ENCODE measurements at regions not wholly inside any gene's neighbourhood (a gene's known extent, or its start where the extent isn't known, plus 50 kb on each side); places are given as distances from the start of the nearest gene placed in this dataset.

GRCh38 chr10:78249690-78250089, 216.0 kb downstream of the RPS24 start:
- DNase-seq = no peak

DNA sequence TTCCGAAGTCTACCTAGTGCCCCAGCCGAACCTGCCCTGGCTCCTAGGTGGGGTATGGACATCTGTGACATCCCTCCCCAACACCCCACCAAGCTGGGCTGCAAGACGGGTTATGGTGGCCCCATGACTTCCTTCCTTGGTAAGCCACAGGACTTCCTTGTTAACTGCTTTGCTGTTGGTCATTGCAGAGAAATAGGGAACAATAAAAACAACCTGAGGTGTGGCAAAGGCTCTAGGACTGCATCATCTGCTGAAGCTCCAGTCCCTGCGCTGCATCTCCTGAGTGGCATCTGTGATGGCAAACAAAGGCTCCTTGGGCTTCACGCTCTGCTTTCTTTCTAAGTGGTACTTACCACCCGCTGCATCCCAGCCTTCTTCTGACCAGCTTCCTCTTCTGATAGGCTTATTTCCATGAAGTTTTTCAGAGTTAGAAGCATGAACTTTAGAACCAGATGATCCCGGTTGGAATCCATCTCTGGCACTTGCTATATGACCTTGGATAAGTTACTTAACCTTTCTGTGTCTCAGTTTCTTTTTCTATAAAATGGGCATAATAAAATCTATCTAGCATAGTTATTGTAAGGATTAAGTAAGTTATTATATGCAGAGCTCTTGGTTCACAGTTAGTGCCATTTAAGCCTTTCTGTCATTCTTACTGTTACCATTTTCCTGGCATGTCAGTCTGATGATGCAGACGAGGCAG, 216.8 kb downstream of the RPS24 start:
- DNase-seq = no peak

DNA sequence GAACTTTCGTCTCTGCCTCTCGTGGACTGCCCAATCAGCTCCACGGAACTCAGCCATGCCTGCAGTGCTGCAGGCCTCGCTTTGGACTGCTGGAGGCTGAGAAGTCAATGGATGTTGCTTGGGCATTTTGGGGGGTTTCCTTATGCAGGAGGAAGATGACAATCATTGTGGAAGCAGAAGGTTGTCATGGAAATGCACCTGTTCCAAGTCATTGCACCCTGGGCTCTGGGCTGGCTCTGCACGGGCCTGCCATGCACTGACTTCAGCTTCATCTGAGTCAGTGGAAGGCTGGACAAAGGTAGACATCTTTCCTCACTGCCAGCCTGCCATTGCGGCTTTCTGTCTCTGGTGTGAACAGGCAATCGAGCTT, 217.3 kb downstream of the RPS24 start:
- no peak for DNase-seq

GRCh38 chr10:78252286-78252685, 218.6 kb downstream of the RPS24 start:
- DNase-seq = no peak

DNA sequence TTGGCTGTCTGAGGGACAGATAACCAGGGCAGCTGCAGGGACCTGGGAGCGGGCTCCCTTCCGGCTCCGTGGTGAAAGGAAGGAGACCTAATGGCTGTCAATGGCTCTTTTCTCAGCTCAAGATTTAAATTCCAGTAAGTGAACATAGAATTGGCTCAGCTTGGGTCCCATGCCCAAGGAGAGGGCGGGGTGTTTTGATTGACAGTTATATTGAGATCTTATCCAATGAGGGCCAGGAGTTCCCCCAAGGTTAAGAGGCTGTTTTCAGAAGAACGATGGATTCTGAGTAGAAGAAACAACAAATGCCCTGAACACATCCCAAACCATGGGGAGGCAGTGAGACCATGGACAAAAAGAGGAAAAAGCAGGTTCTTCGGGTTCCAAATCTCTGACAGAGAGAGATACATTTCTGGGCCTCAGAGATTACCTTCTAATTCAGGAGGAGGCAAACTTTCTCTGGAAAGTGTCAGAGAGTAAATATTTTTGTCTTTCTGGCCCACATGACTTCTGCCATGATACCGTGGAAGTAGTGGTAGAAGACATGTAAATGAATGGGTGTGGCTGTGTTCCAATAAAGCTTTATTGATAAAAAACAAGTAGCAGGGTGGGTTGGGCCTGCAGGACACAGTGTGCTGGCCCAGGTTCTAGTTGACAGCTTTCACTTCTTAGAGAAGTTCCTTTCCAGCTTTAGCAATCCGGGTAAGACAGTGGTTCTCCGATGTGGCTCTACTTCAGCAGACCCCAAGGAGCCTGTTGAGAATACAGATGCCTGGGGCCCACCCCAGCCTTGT, 219.6 kb downstream of the RPS24 start:
- no peak for DNase-seq

- no peak for DNase-seq
These were observed 220.3 kb downstream of the RPS24 start for GRCh38 chr10:78254013-78254412.

- no peak for DNase-seq
These were observed 221.6 kb downstream of the RPS24 start for GRCh38 chr10:78255214-78255613.

DNA sequence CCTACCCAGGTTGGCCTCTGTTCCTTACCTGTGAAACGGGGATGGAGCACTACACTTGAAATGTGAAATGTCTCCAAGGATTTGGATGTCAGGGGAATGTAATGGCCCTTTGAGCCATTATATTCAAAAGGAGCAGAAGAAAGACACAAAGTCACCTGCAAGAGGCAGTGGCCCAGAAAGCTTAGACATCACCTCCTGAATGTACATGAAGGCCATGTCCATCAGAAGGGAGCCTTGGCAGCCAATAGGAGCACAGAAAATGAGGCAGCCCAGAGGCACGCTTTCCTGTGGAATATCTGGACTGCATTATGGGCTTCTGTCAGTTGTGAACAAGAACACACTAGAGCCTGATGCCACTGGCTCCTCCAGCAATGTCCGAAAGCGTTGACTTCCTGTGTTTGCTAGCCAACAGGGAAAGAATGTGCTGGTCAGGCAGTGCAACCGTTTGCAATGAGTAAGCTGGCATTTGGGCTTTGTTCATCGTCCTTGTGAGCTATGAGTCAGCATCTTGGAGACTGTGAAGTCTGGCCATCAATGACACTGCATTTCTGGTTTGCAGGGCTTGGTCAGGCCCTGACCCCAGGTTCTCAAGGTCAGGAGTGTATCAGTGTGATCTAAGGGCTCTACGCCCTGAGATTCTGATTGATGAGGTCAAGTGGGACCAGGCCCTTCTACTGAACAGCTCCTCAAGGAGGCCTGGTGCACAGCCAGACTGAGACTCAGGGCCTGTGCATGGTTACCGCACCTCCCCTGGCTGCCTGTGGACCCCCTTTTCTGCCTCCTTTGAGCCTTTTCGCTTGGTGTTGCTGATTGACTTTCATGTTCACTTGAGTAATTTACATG, 222.4 kb downstream of the RPS24 start:
- no peak for DNase-seq

- DNase-seq = no peak
These were observed 224.8 kb downstream of the RPS24 start for GRCh38 chr10:78258323-78259030.

- DNase-seq = no peak
These were observed 225.7 kb downstream of the RPS24 start for GRCh38 chr10:78259391-78259790.

GRCh38 chr10:78260141-78260540, 226.5 kb downstream of the RPS24 start:
- no peak for DNase-seq

DNA sequence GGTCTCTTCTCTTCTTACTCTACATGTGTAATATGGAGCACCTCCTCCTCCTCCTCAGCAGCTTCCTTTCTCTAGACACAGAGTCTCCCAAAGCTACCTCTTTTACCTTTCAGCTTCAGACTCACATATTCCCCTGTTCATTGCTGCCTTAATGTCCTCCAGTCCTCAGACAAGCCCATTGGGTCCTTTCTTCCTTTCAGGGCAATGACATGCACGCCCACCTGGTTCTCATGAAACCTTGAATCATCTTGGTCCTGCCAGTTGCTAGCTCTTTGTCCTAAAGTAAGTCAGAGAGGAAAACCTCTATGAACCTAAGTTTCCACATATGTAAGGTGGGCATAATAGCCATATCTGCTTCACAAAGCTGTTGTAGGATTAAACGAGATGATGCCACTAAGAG, 227.0 kb downstream of the RPS24 start:
- no peak for DNase-seq

DNA sequence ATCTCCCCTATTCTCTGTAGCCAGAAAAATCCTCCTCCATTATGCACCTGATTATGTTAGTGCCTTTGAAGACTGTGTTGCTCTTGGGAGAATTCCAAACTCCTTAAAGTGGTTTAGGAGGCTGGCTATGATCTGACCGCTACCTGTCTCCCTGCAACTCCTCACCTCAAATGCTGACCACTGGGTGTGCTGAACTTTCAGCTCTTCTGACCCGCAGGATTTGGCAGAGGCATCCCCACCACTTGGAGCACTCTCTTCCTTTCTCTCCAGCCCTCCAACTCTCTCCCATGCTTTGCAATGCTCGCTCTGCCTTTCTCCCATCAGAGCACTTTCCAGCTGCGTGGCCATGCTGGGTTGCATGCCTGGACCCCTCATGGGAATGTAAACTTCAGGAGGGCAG, 227.6 kb downstream of the RPS24 start:
- no peak for DNase-seq

GRCh38 chr10:78262860-78263259, 229.2 kb downstream of the RPS24 start:
- no peak for DNase-seq

- DNase-seq = peak; percentile 84 to 89
These were observed 229.9 kb downstream of the RPS24 start for GRCh38 chr10:78263521-78263988.

DNA sequence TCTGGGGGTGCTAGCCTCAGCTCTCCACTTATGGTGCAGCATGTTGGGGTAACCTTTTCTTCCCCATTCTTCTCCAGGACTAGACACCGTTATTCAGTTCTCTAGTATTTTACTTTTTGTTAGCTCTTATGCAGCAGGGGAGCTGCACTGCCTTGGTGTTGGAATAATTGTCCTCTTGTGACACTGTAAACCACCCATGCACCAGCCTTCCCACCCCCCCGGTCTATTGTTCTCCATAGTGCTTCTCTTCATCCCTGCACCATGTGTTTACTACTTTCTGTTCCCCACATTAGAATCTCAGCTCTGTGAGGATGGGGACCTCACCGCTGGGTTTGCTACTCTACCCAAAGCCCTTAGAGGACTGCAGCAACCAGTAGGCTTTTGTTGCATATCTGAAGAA, 230.7 kb downstream of the RPS24 start:
- peak; percentile 54 to 72 for DNase-seq

DNA sequence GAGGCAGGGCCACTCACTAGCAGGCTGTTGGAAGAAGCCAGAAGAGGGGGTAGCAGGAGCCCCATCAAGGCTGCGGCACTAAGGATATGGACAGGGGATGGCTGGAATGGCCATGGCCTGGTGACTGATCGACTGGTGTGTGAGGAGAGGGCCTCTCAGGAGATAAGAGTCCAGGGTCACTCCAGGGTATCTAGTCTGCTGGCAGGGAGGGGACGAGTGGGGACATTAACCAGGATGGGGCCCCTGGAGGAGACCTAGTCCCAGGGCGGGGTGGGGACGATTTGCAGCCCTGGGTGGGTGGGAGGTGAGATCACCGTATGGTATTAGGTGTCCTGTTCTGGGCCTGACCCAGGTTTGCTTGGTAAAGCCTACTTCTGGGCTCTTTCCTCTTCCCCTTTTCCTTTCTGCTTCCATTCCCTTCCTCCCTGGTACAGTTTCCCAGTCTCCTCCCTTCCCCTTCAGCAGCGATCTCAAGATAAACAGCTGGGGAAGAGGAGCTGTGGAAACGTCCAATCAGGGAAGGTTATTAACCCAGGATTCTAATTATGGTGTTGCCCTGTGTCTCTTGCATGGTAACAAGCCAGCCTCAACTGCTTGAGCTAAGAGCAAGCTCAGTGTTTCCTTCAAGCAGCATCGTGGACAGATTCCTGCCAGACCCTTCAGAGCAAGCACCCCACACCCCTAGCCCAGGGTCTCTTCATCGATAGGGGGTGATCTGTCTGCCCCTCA, 233.2 kb downstream of the RPS24 start:
- no peak for DNase-seq

GRCh38 chr10:78267598-78267997, 233.9 kb downstream of the RPS24 start:
- no peak for DNase-seq

DNA sequence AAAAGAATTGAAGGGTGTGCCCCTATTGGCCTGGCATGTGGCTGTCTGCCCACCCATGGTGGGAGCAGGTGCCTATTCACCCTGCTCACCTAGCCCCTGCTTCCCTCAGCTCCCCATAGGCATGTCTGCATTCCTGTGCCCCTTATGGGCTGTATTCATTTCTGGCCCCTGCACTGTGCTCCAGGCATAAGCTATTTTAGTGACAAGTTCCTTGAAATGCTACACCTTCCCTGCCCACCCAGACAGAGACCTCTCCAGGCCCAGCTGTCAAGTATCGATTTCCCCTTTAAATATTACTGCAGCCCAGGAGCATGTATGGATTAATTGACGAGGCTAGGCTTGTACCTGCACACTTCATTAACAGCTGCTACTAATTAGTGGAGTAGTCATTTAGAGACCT, 235.4 kb downstream of the RPS24 start:
- no peak for DNase-seq

DNA sequence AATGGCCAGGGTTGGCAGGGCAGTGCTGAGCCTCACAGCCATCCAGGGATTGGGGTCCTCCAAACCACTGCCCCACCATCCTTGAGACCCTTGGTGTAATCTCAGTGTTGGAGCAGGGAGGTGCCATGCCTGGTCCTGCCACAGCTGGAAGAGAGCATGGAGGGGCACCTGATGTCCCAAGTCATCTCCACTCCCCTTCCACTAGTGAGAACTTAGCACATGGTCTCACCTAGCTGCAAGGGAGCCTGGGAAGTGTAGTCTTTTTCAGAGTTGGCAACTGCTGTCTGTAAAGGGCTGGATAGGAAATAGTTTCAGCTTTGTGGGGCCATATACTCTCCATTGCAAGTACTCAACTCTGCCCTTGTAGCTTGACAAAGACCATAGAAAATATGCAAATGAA, 238.7 kb downstream of the RPS24 start:
- no peak for DNase-seq

- no peak for DNase-seq
These were observed 240.8 kb downstream of the RPS24 start for GRCh38 chr10:78274491-78274890.

- no peak for DNase-seq
These were observed 242.5 kb downstream of the RPS24 start for GRCh38 chr10:78276139-78276538.
